A673 (cell line): ENCODE measurements at regions not wholly inside any gene's neighbourhood (a gene's known extent, or its start where the extent isn't known, plus 50 kb on each side); places are given as distances from the start of the nearest gene placed in this dataset.

Experiments used
- BruUV-seq: library from RNA; stranded (reverse); fragments of 400-500 nt; replicated peaks from 2 replicates; lab custom pipeline; 2021; lab: Mats Ljungman, UMichigan
- CTCF ChIA-PET: fragments of 300-600 bp; sonication (Branson Sonifier 250); formaldehyde crosslinking; loops from one replicate; lab custom pipeline; 2022; ENCODE audit warnings: antibody characterized with exemption; lab: Charles Lee
- POLR2A ChIA-PET: fragments of 300-600 bp; sonication (Branson Sonifier 250); formaldehyde crosslinking; loops from one replicate; lab custom pipeline; 2022; ENCODE audit warnings: antibody characterized with exemption; ENCODE audit not compliant: low non-redundant PET; lab: Charles Lee
- DNase-seq: peaks from one replicate; pipeline ENCODE4 v3.0.0-alpha.2; 2015; ENCODE audit warnings: low spot score
- H3K27ac ChIP-seq: fragments of 200-600 bp; sonication (generic); 2 replicates; pipeline ENCODE4 v1.5.1; 2016; ENCODE audit warnings: mixed run types, low read depth, mild to moderate bottlenecking, mixed read lengths, antibody characterized with exemption, low read length; ENCODE audit not compliant: poor library complexity, severe bottlenecking
- H3K27me3 ChIP-seq: fragments of 200-600 bp; sonication (generic); replicated peaks from 2 replicates; pipeline ENCODE4 v1.6.1; 2017; ENCODE audit warnings: mixed run types, low read depth, mild to moderate bottlenecking, mixed read lengths, antibody characterized with exemption, low read length; ENCODE audit not compliant: insufficient read depth, poor library complexity
- H3K36me3 ChIP-seq: fragments of 200-600 bp; sonication (generic); 2 replicates; pipeline ENCODE4 v1.6.1; 2016; ENCODE audit warnings: mixed run types, mild to moderate bottlenecking, mixed read lengths, antibody characterized with exemption, low read length; ENCODE audit not compliant: insufficient read depth, poor library complexity, severe bottlenecking
- H3K4me1 ChIP-seq: fragments of 200-600 bp; sonication (generic); 2 replicates; pipeline ENCODE4 v1.6.1; 2017; ENCODE audit warnings: mixed run types, mild to moderate bottlenecking, mixed read lengths, antibody characterized with exemption, low read length; ENCODE audit not compliant: insufficient read depth, poor library complexity, severe bottlenecking
- H3K4me3 ChIP-seq: fragments of 200-600 bp; sonication (generic); 2 replicates; pipeline ENCODE4 v1.5.1; 2016; ENCODE audit warnings: low read depth, mixed run types, mild to moderate bottlenecking, mixed read lengths, low read length; ENCODE audit not compliant: poor library complexity, severe bottlenecking
- H3K9me3 ChIP-seq: fragments of 200-600 bp; sonication (generic); 2 replicates; pipeline ENCODE4 v1.6.1; 2016; ENCODE audit warnings: mixed run types, low read depth, mild to moderate bottlenecking, mixed read lengths, antibody characterized with exemption, low read length; ENCODE audit not compliant: poor library complexity, severe bottlenecking
- EZH2 ChIP-seq: fragments of 200-600 bp; sonication (generic); IDR thresholded peaks from 2 replicates; pipeline ENCODE4 v1.6.1; 2017; ENCODE audit warnings: borderline replicate concordance, low read depth, mild to moderate bottlenecking, mixed read lengths, antibody characterized with exemption, low read length; ENCODE audit not compliant: poor library complexity, severe bottlenecking
- intact Hi-C: fragments of 100-400 bp; cut with micrococcal nuclease; formaldehyde crosslinking; loops from one replicate; pipeline ENCODE4 v1.10.0; 2022; ENCODE audit not compliant: unreplicated experiment
- TF ChIP-seq, protein P1 (sequence below): fragments of 300-800, 200-600 bp; sonication (generic); conservative IDR thresholded peaks from 2 replicates; pipeline ENCODE4 v1.5.1; 2017; ENCODE audit warnings: low read depth, mild to moderate bottlenecking, antibody characterized with exemption, low read length, moderate library complexity, mixed read lengths

- no peaks in the 10 kb centered on the region for H3K4me1 ChIP-seq
- no peaks in the 10 kb centered on the region for H3K36me3 ChIP-seq
- no peak for DNase-seq
- TF ChIP-seq, protein P1, sequence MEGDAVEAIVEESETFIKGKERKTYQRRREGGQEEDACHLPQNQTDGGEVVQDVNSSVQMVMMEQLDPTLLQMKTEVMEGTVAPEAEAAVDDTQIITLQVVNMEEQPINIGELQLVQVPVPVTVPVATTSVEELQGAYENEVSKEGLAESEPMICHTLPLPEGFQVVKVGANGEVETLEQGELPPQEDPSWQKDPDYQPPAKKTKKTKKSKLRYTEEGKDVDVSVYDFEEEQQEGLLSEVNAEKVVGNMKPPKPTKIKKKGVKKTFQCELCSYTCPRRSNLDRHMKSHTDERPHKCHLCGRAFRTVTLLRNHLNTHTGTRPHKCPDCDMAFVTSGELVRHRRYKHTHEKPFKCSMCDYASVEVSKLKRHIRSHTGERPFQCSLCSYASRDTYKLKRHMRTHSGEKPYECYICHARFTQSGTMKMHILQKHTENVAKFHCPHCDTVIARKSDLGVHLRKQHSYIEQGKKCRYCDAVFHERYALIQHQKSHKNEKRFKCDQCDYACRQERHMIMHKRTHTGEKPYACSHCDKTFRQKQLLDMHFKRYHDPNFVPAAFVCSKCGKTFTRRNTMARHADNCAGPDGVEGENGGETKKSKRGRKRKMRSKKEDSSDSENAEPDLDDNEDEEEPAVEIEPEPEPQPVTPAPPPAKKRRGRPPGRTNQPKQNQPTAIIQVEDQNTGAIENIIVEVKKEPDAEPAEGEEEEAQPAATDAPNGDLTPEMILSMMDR = no peak
- TF ChIP-seq EZH2 = no peak
- no peak overlapping the region for H3K27ac ChIP-seq
- ChIA-PET CTCF (no interaction called here), POLR2A (no interaction called here)
- no peak overlapping the region for H3K4me3 ChIP-seq
- H3K27me3 ChIP-seq = peaks cover 30% of the 10 kb centered on the region
- H3K9me3 ChIP-seq = no peaks in the 10 kb centered on the region
- intact Hi-C loops = no loop called here
- BruUV-seq = no TSS peak
Measured at GRCh38 chr12:118900993-118901392, 80.3 kb upstream of the SRRM4 start.

GRCh38 chr12:118908811-118909210 lies 72.5 kb upstream of the SRRM4 start:
- no TSS peak for BruUV-seq
- POLR2A ChIA-PET = no interaction called here
- H3K27ac ChIP-seq = no peak overlapping the region
- no peak for DNase-seq
- TF ChIP-seq EZH2 = no peak
- TF ChIP-seq, protein P1 = no peak
- peaks cover 26% of the 10 kb centered on the region for H3K27me3 ChIP-seq
- no peaks in the 10 kb centered on the region for H3K9me3 ChIP-seq
- H3K36me3 ChIP-seq = no peaks in the 10 kb centered on the region
- CTCF ChIA-PET = no interaction called here
- intact Hi-C loops = no loop called here
- H3K4me1 ChIP-seq = no peaks in the 10 kb centered on the region
- no peak overlapping the region for H3K4me3 ChIP-seq

DNA sequence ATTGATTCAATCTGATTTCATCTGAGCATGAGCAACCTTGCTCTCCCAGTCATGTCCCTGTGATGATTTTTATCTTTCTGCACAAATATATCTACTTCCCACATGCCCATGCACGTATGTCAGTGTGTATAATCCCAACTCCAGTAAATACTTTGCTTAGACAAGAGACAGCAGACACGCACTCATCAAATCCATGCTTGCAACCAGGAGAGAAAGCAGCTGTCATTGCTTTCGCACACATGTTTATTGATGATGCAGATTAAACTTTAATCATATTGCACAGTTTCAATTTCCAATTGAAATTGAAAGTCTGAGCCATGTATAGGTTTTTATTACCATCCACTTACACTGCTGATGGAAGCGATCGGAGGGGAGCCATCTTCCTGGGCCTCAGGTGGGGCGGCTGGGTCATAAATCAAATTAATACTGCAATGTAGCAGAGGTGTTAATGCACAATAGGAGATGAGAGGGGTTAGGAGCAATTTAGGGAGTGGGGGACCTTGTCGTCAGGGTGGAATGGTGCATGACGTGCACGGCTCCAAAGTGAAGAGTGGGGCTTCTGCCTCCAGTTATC lies 68.6 kb upstream of the SRRM4 start:
- Histone ChIP-seq H3K27ac (no peak overlapping the region), H3K9me3 (no peaks in the 10 kb centered on the region), H3K27me3 (peaks cover 30% of the 10 kb centered on the region), H3K36me3 (no peaks in the 10 kb centered on the region), H3K4me3 (no peak overlapping the region), H3K4me1 (no peaks in the 10 kb centered on the region)
- intact Hi-C loops = no loop called here
- CTCF ChIA-PET = no interaction called here
- no TSS peak for BruUV-seq
- TF ChIP-seq EZH2 = no peak
- TF ChIP-seq, protein P1 = no peak
- no peak for DNase-seq
- POLR2A ChIA-PET = no interaction called here
